Bronchial epithelial cell (primary cell): ENCODE measurements at regions not wholly inside any gene's neighbourhood (a gene's known extent, or its start where the extent isn't known, plus 50 kb on each side); places are given as distances from the start of the nearest gene placed in this dataset.

ENCODE experiments used
- DNase-seq: peaks from one replicate; pipeline ENCODE4 v3.0.0-alpha.2; 2010; ENCODE audit warnings: low read depth
- FAIRE-seq: peaks from 2 replicates; lab custom pipeline; 2011; peaks lifted over from hg19 to GRCh38; lab: Jason Lieb, UNC
- H3K27me3 ChIP-seq: 2 replicates; pipeline ENCODE4 v1.5.1; 2011; ENCODE audit warnings: low read length; ENCODE audit not compliant: control insufficient read depth, insufficient read depth
- H3K36me3 ChIP-seq: 2 replicates; pipeline ENCODE4 v1.5.1; 2011; ENCODE audit warnings: low read length; ENCODE audit not compliant: control insufficient read depth, insufficient read depth
- H3K4me3 ChIP-seq: 2 replicates; pipeline ENCODE4 v1.5.1; 2011; ENCODE audit warnings: mild to moderate bottlenecking, low read depth, low read length, control low read depth
- TF ChIP-seq, protein P1 (sequence below): IDR thresholded peaks from 2 replicates; pipeline ENCODE4 v1.5.1; 2011; ENCODE audit warnings: mild to moderate bottlenecking, moderate library complexity, low read length, control low read depth, inconsistent platforms; ENCODE audit not compliant: insufficient read depth, severe bottlenecking

DNA sequence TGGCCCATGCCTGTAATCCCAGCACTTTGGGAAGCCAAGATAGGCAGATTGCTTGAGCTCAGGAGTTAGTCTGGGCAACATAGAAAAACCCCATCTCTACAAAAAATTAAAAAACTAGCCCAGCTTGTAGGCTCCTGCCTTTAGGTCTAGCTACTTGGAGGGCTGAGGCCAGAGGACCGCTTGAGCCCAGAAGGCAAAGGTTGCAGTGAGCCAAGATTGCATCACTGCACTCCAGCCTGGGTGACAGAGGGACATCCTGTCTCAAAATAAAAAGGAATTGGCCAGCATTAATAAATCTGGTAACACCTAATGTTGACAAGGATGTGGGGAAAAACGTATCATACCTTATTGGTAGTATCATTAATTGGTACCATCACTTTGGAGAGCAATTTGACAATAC, 396.2 kb downstream of the PLPP3 start:
- no peak for FAIRE-seq

DNA sequence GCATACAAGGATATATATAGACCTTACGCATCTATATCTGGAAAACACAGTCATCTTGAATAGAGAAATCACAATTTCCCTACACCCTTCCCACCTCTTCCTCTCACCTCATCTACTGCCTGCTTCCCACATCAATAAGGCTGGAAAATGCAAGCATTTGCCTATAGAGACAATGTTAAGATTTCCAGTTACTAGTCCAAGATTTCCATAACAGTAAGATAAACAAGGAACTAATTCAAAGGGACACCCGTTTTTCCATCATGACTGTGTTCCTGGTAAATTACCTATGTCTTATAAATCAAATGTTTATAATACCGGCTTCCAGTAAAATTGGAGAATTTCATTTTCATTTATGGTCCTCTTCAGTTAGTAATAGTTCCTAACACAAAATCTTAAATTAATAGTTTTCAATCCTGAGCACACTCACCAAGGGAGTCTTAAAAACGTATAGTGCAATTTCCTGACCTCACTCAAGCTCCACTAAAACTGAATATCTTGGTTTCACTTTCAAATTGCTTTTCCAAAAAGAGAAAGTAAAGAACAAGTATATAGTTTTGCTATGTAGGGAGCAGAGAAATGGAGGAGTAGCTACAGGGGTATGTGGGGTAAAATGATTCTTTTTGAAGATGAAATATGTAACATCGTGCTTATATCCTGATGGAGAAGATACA, 398.7 kb downstream of the PLPP3 start:
- FAIRE-seq (no peak), DNase-seq (no peak)
- TF ChIP-seq, protein P1, sequence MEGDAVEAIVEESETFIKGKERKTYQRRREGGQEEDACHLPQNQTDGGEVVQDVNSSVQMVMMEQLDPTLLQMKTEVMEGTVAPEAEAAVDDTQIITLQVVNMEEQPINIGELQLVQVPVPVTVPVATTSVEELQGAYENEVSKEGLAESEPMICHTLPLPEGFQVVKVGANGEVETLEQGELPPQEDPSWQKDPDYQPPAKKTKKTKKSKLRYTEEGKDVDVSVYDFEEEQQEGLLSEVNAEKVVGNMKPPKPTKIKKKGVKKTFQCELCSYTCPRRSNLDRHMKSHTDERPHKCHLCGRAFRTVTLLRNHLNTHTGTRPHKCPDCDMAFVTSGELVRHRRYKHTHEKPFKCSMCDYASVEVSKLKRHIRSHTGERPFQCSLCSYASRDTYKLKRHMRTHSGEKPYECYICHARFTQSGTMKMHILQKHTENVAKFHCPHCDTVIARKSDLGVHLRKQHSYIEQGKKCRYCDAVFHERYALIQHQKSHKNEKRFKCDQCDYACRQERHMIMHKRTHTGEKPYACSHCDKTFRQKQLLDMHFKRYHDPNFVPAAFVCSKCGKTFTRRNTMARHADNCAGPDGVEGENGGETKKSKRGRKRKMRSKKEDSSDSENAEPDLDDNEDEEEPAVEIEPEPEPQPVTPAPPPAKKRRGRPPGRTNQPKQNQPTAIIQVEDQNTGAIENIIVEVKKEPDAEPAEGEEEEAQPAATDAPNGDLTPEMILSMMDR: no peak
- H3K27me3 ChIP-seq: no peaks in the 10 kb centered on the region
- H3K4me3 ChIP-seq: no peak overlapping the region
- no peaks in the 10 kb centered on the region for H3K36me3 ChIP-seq

More for the DNA sequence above, 396.2 kb downstream of the PLPP3 start:
- H3K27me3 ChIP-seq: no peaks in the 10 kb centered on the region
- TF ChIP-seq, protein P1: no peak
- H3K4me3 ChIP-seq: no peak overlapping the region
- no peaks in the 10 kb centered on the region for H3K36me3 ChIP-seq
- DNase-seq: no peak

GRCh38 chr1:56179543-56179942, 399.8 kb downstream of the PLPP3 start:
- no peak for DNase-seq
- TF ChIP-seq, protein P1: no peak
- FAIRE-seq: no peak
- Histone ChIP-seq H3K36me3 (no peaks in the 10 kb centered on the region), H3K27me3 (no peaks in the 10 kb centered on the region), H3K4me3 (no peak overlapping the region)

DNA sequence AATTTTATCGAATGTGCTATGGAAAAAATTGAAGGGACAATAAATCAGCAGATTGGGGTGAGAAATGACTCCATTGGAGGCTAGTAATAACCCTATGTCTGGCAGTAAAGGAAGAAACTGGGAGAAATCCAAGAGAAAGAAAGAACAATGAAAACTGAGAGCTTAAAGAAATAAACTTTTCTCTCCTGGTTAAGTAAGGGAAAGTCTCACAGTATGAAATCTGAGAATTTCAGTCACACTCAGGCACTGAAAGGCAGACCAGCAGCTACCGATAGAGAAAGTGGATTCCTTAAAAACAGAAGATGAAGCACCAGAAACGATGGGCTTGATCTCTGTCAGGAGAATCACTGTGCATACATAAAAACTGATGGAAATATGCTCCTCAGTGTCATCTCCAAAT, 404.2 kb downstream of the PLPP3 start:
- TF ChIP-seq, protein P1: no peak
- Histone ChIP-seq H3K27me3 (no peaks in the 10 kb centered on the region), H3K4me3 (no peak overlapping the region), H3K36me3 (no peaks in the 10 kb centered on the region)
- DNase-seq (no peak), FAIRE-seq (no peak)

- H3K4me3 ChIP-seq: no peak overlapping the region
- TF ChIP-seq, protein P1: no peak
- no peaks in the 10 kb centered on the region for H3K27me3 ChIP-seq
- no peak for FAIRE-seq
- no peaks in the 10 kb centered on the region for H3K36me3 ChIP-seq
- no peak for DNase-seq
Observed at GRCh38 chr1:56174176-56174885, 405.0 kb downstream of the PLPP3 start.
